Body of pancreas (tissue), 4 donors: ENCODE measurements at regions not wholly inside any gene's neighbourhood (a gene's known extent, or its start where the extent isn't known, plus 50 kb on each side); places are given as distances from the start of the nearest gene placed in this dataset.
"Not testable (repeated sequence)": the region's sequence is repeated elsewhere in the genome, so short reads cannot be mapped to it uniquely, and the experiment has no call there.

ENCODE experiments used
- ATAC-seq: fragments of 150-250 bp; one replicate; pipeline ENCODE4 v1.9.1; 2016
- DNase-seq, 4 donors: peaks; one replicate each; pipeline ENCODE4 v3.0.0-alpha.2; 2019
- H3K27ac ChIP-seq, 4 donors: fragments of 200-600 bp; sonication (generic); 1 replicate in 3 of 4; 2 replicates in 1 of 4; pipeline versions ENCODE4 v1.5.1 to v1.6.1; 2016 to 2019; ENCODE audit warnings: mild to moderate bottlenecking in 1 of 4, mixed read lengths in 1 of 4, moderate library complexity in 1 of 4
- H3K27me3 ChIP-seq, 2 donors: fragments of 200-600 bp; sonication (generic); one replicate each; pipeline ENCODE4 v1.6.0; 2016; ENCODE audit warnings: mild to moderate bottlenecking in 1 of 2
- H3K36me3 ChIP-seq, 2 donors: fragments of 200-600 bp; sonication (generic); replicated peaks in 1 of 2; 2 replicates each; pipeline ENCODE4 v1.5.1; 2016; ENCODE audit warnings: low read depth in 2 of 2; ENCODE audit not compliant: insufficient read depth in 1 of 2
- H3K4me1 ChIP-seq: fragments of 200-600 bp; sonication (generic); one replicate; pipeline ENCODE4 v1.6.0; 2016
- H3K4me3 ChIP-seq, 2 donors: fragments of 200-600 bp; sonication (generic); 1 replicate in 1 of 2; 2 replicates in 1 of 2; pipeline ENCODE4 v1.5.1; 2016 to 2019
- H3K9me3 ChIP-seq, 3 donors: fragments of 200-600 bp; sonication (generic); 1 replicate in 2 of 3; 2 replicates in 1 of 3; pipeline ENCODE4 v1.5.1; 2016
- POLR2A ChIP-seq, 3 donors: fragments of 450-650 bp; IDR thresholded peaks; one replicate each; pipeline ENCODE4 v1.6.1; 2016; ENCODE audit warnings: antibody characterized with exemption in 3 of 3, mild to moderate bottlenecking in 2 of 3
- WGBS, 2 donors: methylation state at CpG; one replicate each; pipeline ENCODE4 v1.1.5; 2017; 5-methylcytosine and 5-hydroxymethylcytosine counted together
- intact Hi-C: fragments of 100-400 bp; cut with DNase I; formaldehyde crosslinking; loops from one replicate; pipeline ENCODE4 v1.15.1; 2023
- TF ChIP-seq, protein P1 (sequence below), 7 experiments: fragments of 450-650 bp in 4 of 7; fragments of 200-600 bp in 3 of 7; sonication (generic) in 3 of 7; IDR thresholded peaks; one replicate each; pipeline ENCODE4 v1.5.1; 2016 to 2019; ENCODE audit warnings: antibody characterized with exemption in 7 of 7

GRCh38 chrX:21225643-21226042, 148.6 kb upstream of the CNKSR2 start:
- Histone ChIP-seq H3K36me3 (no peaks in the 10 kb centered on the region), H3K4me1 (no peaks in the 10 kb centered on the region), H3K27me3 (no peaks in the 10 kb centered on the region), H3K27ac (no peak overlapping the region), H3K9me3 (no peaks in the 10 kb centered on the region), H3K4me3 (no peak overlapping the region)
- ATAC-seq, result no peak
- intact Hi-C loops, result no loop called here
- TF ChIP-seq, protein P1, sequence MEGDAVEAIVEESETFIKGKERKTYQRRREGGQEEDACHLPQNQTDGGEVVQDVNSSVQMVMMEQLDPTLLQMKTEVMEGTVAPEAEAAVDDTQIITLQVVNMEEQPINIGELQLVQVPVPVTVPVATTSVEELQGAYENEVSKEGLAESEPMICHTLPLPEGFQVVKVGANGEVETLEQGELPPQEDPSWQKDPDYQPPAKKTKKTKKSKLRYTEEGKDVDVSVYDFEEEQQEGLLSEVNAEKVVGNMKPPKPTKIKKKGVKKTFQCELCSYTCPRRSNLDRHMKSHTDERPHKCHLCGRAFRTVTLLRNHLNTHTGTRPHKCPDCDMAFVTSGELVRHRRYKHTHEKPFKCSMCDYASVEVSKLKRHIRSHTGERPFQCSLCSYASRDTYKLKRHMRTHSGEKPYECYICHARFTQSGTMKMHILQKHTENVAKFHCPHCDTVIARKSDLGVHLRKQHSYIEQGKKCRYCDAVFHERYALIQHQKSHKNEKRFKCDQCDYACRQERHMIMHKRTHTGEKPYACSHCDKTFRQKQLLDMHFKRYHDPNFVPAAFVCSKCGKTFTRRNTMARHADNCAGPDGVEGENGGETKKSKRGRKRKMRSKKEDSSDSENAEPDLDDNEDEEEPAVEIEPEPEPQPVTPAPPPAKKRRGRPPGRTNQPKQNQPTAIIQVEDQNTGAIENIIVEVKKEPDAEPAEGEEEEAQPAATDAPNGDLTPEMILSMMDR (IDR thresholded peaks at IDR 0.05), result no peak
- TF ChIP-seq POLR2A (IDR thresholded peaks at IDR 0.05), result no peak
- WGBS, 2 donors, result 69 to 78% methylated on average over 1 of the region's 1 CpG
- no peak for DNase-seq

- H3K4me1 ChIP-seq, H3K4me3 ChIP-seq, H3K36me3 ChIP-seq, H3K27ac ChIP-seq, ATAC-seq, H3K9me3 ChIP-seq, DNase-seq, intact Hi-C loops, H3K27me3 ChIP-seq: not testable (repeated sequence)
- WGBS, 2 donors, result 76 to 92% methylated on average over 2 to 3 of the region's 3 CpGs
These were observed 145.2 kb upstream of the CNKSR2 start for GRCh38 chrX:21228974-21229373.

GRCh38 chrX:21255032-21255618, 119.1 kb upstream of the CNKSR2 start:
- no peak overlapping the region for H3K27ac ChIP-seq
- no peak overlapping the region for H3K4me3 ChIP-seq
- no peaks in the 10 kb centered on the region for H3K4me1 ChIP-seq
- ATAC-seq (no peak), DNase-seq (no peak)
- H3K27me3 ChIP-seq, result no peaks in the 10 kb centered on the region
- H3K36me3 ChIP-seq, result no peaks in the 10 kb centered on the region
- intact Hi-C loops, result no loop called here
- H3K9me3 ChIP-seq, result no peaks in the 10 kb centered on the region
- TF ChIP-seq, protein P1 (IDR thresholded peaks at IDR 0.05), result no peak
- no peak for TF ChIP-seq POLR2A (IDR thresholded peaks at IDR 0.05)
- WGBS, 2 donors, result 53 to 73% methylated on average over 3 of the region's 3 CpGs

GRCh38 chrX:21266949-21267348, 107.3 kb upstream of the CNKSR2 start:
- intact Hi-C loops, result no loop called here
- H3K36me3 ChIP-seq, result no peaks in the 10 kb centered on the region
- H3K9me3 ChIP-seq, result no peaks in the 10 kb centered on the region
- H3K27me3 ChIP-seq, result no peaks in the 10 kb centered on the region
- 47 to 91% methylated on average over 1 of the region's 1 CpG for WGBS, 2 donors
- no peaks in the 10 kb centered on the region for H3K4me1 ChIP-seq
- DNase-seq (no peak), ATAC-seq (no peak)
- no peak for TF ChIP-seq POLR2A (IDR thresholded peaks at IDR 0.05)
- TF ChIP-seq, protein P1 (IDR thresholded peaks at IDR 0.05), result no peak
- H3K27ac ChIP-seq, result no peak overlapping the region
- H3K4me3 ChIP-seq, result no peak overlapping the region

DNA sequence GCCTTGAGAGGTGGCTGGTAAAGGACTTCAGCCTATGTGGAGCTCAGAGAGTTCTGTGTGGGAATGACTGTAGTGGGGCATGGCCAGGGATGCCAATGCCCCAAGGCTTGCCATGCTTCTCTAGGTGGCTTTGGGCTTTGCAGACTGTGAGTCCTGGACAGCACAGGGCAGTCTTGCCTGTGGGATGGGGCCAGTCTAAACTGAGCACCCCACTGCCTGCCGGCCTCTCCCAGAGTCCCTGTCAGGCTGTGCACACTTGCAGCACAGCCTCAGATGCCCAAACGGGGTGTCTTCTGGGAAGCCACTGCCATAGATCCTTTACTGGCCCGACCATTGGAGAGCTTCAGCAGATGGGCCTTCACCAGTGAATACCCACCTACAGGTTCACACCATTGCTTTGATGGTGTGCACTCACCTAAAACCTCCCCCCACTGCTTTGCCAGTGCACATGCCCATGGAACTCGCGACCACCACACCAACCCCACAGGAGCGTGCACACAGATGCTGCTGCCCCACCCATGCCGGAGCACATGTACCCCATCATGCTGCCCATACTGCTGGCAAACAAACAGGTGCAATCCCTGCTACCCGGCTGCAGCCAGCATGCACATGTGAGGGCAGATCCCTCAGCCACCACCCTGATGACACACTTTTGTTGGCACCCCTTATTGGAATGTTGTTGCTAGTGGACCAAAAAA, 97.3 kb upstream of the CNKSR2 start:
- TF ChIP-seq POLR2A (IDR thresholded peaks at IDR 0.05), result no peak
- TF ChIP-seq, protein P1 (IDR thresholded peaks at IDR 0.05), result no peak
- Histone ChIP-seq H3K27ac (no peak overlapping the region), H3K36me3 (no peaks in the 10 kb centered on the region), H3K27me3 (no peaks in the 10 kb centered on the region), H3K4me1 (no peaks in the 10 kb centered on the region), H3K4me3 (no peak overlapping the region), H3K9me3 (no peaks in the 10 kb centered on the region)
- 69% methylated on average over 7 of the region's 8 CpGs; no CpG with 5 or more reads in 1 of the 2 donors for WGBS, 2 donors
- intact Hi-C loops, result no loop called here
- no peak for DNase-seq
- ATAC-seq, result no peak
